Coronary artery (tissue), 2 donors: ENCODE measurements at regions not wholly inside any gene's neighbourhood (a gene's known extent, or its start where the extent isn't known, plus 50 kb on each side); places are given as distances from the start of the nearest gene placed in this dataset.
A peak's percentile ranks its signal among the peaks of the same experiment; 100 is the strongest.

Source experiments
- DNase-seq: peaks from one replicate; pipeline ENCODE4 v3.0.0-alpha.2; 2017; ENCODE audit warnings: low spot score
- H3K27ac ChIP-seq, 2 donors: fragments of 200-600 bp; sonication (generic); one replicate each; pipeline ENCODE4 v1.5.1; 2016 to 2019
- H3K4me3 ChIP-seq: fragments of 200-600 bp; sonication (generic); 2 replicates; pipeline ENCODE4 v1.5.1; 2016; ENCODE audit warnings: mild to moderate bottlenecking, moderate library complexity
- TF ChIP-seq, protein P1 (sequence below): fragments of 200-600 bp; sonication (generic); IDR thresholded peaks from one replicate; pipeline ENCODE4 v1.5.1; 2019; ENCODE audit warnings: antibody characterized with exemption

DNA sequence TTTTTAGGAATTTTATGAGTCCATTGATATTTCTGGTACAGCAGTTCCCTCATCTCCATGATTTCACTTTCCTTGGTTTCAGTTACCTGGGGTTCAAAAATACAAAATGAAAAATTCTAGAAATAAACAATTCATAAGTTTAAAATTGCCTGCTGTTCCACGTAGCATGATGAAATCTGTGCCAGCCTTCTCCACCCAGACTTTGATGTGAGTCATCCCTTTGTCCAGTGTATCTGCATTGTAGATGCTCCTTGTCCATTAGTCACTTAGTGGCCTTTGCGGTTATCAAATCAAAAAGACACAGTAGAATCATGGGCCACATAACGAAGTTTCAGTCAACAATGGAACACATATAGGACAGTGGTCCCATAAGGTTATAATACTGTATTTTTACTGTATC lies 286.9 kb downstream of the PTEN start:
- Histone ChIP-seq H3K27ac (no peak overlapping the region), H3K4me3 (no peak overlapping the region)
- no peak for DNase-seq
- TF ChIP-seq, protein P1, sequence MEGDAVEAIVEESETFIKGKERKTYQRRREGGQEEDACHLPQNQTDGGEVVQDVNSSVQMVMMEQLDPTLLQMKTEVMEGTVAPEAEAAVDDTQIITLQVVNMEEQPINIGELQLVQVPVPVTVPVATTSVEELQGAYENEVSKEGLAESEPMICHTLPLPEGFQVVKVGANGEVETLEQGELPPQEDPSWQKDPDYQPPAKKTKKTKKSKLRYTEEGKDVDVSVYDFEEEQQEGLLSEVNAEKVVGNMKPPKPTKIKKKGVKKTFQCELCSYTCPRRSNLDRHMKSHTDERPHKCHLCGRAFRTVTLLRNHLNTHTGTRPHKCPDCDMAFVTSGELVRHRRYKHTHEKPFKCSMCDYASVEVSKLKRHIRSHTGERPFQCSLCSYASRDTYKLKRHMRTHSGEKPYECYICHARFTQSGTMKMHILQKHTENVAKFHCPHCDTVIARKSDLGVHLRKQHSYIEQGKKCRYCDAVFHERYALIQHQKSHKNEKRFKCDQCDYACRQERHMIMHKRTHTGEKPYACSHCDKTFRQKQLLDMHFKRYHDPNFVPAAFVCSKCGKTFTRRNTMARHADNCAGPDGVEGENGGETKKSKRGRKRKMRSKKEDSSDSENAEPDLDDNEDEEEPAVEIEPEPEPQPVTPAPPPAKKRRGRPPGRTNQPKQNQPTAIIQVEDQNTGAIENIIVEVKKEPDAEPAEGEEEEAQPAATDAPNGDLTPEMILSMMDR, result no peak

- H3K4me3 ChIP-seq, result no peak overlapping the region
- TF ChIP-seq, protein P1, result no peak
- H3K27ac ChIP-seq, result peak overlapping the region in 1 of 2 donors; percentile 41
- DNase-seq, result no peak
Measured at GRCh38 chr10:88152728-88153133, 289.3 kb downstream of the PTEN start.

- no peak for DNase-seq
- TF ChIP-seq, protein P1, result no peak
- Histone ChIP-seq H3K27ac (no peak overlapping the region), H3K4me3 (no peak overlapping the region)
Measured at GRCh38 chr10:88154596-88155250, 291.3 kb downstream of the PTEN start.

- TF ChIP-seq, protein P1, result no peak
Measured at GRCh38 chr10:88156341-88156740, 292.9 kb downstream of the PTEN start.

DNA sequence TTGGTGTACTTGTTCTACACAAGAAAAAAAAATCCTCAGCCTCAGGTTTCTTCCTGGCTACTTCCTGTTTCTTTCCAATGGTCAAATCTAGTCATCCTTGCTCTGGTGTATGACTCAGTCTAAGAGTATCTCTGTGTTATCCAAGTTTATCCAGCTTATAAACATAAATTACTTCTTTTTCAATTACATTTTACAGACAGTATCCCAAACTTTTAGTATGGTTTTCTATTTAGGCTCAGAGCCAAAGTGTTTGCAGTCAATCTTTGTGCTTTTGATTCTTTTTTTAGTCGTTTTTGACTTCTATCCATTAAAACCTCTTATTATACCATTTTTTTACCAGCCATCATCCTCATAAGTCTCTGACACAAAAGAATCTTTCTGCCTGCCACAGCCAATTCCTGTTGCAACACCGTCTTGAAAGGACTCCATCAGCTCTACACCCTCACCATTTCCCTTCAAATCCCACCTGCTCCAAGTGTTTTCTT lies 294.6 kb downstream of the PTEN start:
- DNase-seq, result no peak
- H3K4me3 ChIP-seq, result no peak overlapping the region
- H3K27ac ChIP-seq, result peak overlapping the region; percentile 49 to 79
- TF ChIP-seq, protein P1, result no peak

More at GRCh38 chr10:88156341-88156740, 292.9 kb downstream of the PTEN start:
- H3K27ac ChIP-seq, result no peak overlapping the region
- no peak overlapping the region for H3K4me3 ChIP-seq
- DNase-seq, result no peak

DNA sequence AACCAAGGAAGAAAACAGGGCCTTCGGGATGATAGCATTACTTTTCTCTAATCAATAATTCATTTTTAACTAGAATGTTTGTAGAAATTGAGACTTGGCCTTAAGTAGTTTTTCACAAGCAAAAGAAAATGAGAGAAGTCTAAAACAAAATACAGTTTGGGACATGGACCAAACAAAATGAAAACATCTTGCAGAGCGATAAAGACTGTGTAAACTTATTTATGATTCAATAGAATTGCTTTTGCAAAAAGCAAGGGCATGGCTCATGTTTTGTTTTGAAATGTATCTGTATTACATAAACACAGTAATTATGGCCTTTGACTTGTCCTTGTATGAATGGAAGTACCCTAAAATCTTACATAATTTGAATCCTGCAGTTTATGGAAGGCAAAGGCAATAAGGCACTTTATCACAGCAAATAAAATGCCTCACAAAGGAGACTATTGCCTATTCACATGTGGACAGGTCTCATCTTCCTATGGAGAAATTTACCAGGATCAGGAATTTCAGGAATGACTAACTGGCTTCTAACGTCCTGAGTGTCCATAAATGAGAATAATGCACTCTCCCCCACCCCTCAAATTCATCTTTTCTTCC lies 295.2 kb downstream of the PTEN start:
- DNase-seq, result no peak
- H3K27ac ChIP-seq, result peak overlapping the region; percentile 49 to 79
- TF ChIP-seq, protein P1, result no peak
- no peak overlapping the region for H3K4me3 ChIP-seq
